Keratinocyte (primary cell): ENCODE measurements at regions not wholly inside any gene's neighbourhood (a gene's known extent, or its start where the extent isn't known, plus 50 kb on each side); places are given as distances from the start of the nearest gene placed in this dataset.

Experiments used
- CTCF ChIP-seq, 3 experiments: IDR thresholded peaks in 1 of 3; conservative IDR thresholded peaks in 1 of 3; optimal IDR thresholded peaks in 1 of 3; 2 replicates in 2 of 3; 3 replicates in 1 of 3; pipeline versions ENCODE3 to v1.5.1; 2011; ENCODE audit warnings: low read length in 3 of 3, mild to moderate bottlenecking in 3 of 3, moderate library complexity in 2 of 3, control low read depth in 1 of 3, inconsistent platforms in 1 of 3; ENCODE audit not compliant: insufficient read depth in 2 of 3; ENCODE audit errors: extremely low read depth in 1 of 3
- EZH2 ChIP-seq: IDR thresholded peaks from one replicate; pipeline ENCODE4 v1.6.1; 2012; ENCODE audit warnings: inconsistent platforms, mild to moderate bottlenecking, low read length, moderate library complexity

- no peak for TF ChIP-seq CTCF (optimal IDR thresholded peaks at IDR 0.05 in 1 of 3, IDR thresholded peaks at IDR 0.05 in 1 of 3, conservative IDR thresholded peaks at IDR 0.05 in 1 of 3; ENCODE audit: extremely low read depth in 1 of 3, insufficient read depth in 2 of 3, low read length in 3 of 3)
- TF ChIP-seq EZH2 = no peak
Measured at GRCh38 chr2:221245772-221246171, 326.3 kb downstream of the EPHA4 start.
